Mesenteric fat pad (tissue), 1 donor: ENCODE measurements at regions not wholly inside any gene's neighbourhood (a gene's known extent, or its start where the extent isn't known, plus 50 kb on each side); places are given as distances from the start of the nearest gene placed in this dataset.

Experiments used
- DNase-seq: peaks from one replicate; pipeline ENCODE4 v3.0.0-alpha.2; 2020; ENCODE audit warnings: low spot score
- donor health status: DM: yes; HTN: yes; CAD: no.

DNA sequence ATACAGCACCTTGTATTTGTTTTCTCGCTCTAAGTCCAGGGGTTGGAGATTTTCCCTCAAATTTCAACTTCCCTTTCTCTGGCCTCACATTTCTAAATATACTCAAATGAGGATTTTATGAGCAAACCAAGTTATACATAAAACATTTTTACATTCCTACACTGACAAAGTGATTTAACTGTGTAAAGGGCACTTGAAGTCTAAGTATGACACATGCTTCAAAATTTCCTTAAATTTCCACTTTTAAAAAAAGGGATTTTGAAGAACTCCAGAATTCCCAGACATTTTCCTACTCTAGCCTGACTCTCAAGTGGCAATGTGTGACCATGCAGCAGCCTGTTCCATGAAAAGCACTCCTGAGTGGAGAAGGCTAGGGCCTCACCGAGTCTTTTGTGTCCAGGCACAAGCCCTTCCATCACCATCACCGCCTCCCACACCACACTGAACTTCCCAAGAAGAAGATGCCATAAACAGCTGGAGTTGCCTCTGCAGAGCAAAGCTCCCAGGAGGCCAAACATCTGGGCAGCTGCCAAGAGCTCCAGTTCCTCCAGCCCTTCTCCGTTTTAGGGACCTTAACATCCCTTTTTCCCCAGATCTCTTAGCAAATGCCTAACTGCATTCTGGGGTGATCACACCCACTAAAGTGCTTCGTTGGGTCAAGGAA lies 68.9 kb downstream of the NCR2 start:
- DNase-seq, result no peak

DNA sequence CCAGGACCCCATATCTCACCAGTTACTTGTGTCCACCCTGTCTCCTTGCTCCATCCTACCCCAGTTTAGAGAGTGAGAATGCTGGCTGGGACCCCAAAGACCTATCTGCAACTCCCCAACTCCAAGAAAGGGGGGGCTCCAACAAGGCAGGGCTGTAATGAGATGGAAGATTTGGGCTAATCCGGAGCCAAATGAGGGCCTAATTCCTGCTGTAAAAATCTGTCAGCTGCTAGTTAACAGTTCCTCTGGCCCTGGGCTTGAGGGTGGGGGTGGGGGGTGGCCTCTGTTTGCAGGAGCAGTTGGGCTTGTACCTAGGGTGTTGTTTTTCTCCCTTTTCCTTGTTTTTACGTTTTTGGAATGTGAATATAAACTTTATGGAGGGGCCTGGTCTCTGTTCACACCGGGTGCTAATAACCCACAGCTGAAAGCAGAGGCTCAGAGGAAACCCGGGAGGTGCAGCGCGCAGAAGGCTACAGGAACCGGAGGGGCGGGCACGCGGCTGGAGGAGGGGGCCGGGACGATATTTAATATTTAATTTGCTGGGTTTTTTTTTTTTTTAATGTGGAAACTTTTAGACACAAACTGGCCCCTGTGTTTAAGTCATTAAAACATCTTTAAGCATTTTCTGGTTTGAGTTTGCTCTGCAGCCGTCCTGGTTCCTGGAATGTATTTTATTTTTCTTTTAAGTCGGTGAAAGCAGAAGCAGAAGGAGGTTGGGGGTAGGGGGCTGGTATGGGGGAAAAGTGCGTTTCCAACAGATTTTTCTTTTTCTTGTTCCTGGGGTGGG lies 70.7 kb downstream of the NCR2 start:
- DNase-seq, result no peak

DNA sequence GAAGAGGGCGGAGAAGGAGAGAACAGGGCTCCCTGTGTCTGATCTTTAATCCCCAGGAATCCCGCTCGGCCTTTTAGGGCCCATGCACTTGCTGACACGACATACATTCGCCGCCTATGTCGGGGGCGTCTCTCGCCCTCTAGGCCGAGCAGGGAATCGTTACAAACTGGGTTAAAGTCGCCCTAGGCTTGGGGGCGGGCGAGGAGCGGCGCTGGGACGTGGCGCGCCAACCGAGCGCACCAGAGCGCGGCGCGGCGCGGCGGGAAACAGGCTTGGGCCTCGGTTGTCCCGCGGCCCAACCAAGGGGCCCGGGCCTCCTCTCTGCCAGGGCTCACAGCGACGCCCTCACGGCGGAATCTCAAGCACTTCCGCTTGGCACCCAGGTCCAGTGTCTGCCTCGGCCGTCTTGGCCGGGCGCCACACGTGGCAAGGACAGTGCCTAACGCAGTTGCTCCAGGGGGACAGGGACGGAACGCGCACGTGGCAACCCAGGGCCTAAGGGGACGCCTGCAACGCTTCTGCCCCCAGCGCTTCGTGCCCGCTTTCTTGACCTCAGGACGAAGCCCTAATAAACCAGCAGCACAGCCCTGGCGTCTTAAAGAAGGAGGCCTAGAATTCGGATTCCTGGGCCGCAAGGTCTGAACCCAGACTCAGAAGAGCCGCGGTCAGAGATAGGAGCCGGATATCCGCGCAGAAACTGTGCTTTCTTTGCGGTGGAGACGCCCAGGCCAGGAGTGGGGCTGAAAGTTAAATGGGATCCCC lies 71.5 kb downstream of the NCR2 start:
- DNase-seq, result no peak

DNA sequence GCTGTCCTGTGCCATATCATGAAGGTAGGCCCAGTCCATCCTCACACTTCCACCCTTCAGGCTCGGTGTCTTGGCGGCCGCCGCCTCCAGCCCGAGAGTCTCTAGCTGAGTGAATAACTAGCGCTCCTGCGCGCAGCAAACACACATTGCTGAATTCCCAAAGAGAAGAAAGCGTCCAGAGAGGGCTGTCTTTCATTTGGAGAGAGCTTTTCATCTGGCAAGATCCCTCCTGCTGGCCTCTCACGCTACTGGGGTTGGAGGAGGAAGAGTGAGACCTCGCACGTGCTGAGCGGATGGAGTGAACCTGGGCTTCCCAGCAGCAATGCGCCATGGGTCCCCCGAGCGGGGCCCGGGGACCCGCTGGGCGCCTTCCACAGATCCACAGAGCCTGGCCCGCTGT lies 73.2 kb downstream of the NCR2 start:
- no peak for DNase-seq

DNA sequence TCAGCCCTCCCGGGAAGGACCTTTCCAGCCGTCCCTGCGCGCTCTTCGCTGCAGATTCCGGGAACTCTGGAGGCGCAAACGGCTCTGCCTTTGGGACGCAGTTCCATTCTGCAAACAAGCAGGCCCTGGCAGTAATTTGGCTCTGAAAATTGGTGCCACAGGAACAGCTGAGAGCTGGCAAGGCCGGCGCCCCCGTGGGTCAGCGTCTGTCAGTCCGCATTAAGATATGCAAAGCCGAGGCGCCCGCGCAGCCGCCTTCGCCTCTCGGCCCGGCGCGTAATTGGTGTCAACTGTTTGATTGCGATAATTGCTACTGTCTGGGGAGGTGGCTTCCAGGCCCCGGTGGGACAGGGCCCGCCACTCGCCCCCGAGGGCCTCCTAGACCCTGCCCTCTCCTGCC lies 73.6 kb downstream of the NCR2 start:
- DNase-seq, result no peak

DNA sequence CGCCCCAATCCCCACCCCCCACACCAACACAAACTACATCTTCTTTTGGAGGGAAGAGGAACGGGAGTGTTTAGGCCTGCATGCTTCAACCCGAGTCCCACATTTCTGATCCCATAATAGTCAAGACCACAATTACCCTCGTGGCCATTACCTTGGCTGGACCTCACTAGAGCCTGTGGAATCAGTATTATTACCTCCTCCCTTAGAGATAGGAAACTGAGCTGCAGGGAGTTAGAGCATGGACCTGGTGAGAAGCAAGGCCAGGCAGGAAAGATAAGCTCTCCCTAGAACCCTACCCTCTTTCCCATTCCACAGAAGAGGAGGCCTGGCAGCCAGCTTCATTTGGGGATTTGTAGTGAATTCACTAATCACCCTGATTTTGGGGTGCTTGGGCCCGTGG lies 74.1 kb downstream of the NCR2 start:
- no peak for DNase-seq

DNA sequence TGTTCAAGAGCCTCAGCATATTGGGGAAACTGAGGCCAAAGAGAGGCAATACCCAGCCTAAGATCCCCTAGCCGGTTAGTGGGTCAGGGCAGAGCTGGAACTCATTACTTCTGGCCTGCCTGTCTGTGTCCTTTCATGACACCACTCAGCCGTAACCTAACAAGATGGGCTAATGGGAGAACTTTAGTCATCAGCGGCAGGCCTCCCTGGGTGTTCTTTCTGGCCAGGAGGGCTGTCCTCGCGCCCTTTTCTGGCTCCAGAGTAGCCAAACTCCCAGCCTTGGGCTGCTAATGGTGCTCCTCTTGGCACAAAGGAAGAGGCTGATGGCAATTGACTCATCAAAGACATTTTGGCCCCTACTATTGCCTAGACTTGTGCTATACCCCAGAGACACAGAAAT lies 76.6 kb downstream of the NCR2 start:
- no peak for DNase-seq

DNA sequence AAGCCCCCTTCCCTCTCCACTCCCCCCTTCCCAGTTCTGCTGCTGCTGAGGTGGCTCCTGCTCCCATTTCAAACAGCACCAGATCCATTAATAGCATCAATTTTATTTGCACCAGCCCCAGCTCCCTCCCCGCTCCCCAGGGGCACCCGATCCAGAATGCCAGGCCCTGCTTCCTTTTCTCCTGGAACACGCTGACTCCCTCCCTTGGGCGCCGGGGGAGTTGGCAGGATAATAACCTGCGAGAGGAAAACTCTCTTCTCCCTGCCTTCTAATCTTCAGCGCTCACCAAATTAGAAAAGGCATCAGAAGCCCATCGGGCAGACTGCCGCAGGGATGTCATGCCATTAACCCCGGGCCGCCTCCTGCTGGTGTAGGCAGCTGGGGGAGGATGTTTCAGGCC lies 77.8 kb downstream of the NCR2 start:
- no peak for DNase-seq

DNA sequence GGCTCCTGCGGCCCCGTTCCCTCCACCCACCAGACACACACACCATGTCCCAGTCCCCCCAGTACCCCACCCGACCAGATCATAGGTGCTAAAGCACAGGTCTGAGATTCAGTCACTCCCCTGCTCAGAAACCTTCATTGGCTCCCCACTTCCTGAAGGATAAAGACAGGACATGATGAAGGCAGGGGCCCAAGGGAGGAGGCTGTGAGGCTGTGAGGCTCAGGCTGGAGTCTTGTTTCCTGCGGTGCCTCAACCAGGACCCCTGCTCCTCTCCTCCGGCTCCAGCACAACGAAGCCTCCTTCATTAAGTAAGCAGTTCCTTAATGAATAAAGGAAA lies 81.1 kb downstream of the NCR2 start:
- DNase-seq, result no peak

DNA sequence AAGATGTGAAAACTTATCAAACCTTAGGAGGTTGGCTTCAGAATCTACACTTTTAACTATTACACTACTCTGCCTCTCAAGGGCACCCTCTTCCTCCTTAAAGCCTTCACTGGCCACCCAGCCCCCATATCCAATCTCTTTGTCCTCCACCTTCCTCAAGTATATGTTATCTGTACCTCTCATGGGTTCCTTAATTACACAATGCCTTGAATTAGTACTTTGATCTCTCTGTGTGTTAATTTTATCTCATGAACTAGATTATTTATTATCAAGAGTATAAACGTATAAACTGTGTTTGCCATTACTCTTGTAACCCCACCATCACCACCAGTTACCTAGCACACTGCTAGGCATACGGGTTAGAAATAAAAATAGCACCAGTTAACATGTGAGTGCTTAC lies 83.3 kb downstream of the NCR2 start:
- no peak for DNase-seq

DNA sequence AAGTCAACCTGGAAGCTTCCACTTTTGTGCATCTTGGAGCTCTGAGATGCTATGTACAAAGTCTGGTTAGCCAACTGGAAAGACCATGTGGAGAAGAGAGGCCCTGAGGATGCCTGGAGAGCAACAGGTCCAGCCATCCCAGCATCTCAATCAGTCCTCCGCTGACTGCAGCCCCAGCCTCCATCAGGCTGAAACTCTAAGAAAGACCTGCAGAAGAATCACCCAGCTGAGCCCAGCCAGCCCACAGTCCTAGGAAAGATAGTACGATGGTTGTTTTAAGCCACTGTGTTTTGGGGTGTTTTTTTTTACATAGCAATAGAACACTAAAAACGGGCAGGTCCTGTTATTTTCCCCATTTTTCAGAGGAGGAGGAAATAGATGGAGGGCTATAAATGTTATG lies 84.0 kb downstream of the NCR2 start:
- no peak for DNase-seq

DNA sequence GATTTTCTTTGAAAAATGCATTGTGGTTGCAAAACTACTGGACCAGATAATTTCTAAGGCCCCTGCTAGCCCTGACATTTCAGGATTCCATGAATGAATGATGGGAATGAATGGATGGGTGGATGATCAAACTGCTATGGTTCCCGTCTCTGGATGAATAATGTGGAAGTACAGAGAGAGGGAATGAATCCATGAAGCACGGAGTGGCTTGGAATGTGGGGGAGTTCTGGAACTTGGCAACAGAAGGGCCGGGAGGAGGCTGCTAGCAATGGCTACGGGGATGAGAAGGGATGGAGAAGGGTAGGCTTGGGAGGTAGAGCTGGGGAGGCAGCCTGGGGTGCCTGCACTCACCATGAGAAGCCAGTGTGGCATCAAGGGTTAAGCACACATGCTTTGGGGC lies 84.8 kb downstream of the NCR2 start:
- DNase-seq, result no peak

DNA sequence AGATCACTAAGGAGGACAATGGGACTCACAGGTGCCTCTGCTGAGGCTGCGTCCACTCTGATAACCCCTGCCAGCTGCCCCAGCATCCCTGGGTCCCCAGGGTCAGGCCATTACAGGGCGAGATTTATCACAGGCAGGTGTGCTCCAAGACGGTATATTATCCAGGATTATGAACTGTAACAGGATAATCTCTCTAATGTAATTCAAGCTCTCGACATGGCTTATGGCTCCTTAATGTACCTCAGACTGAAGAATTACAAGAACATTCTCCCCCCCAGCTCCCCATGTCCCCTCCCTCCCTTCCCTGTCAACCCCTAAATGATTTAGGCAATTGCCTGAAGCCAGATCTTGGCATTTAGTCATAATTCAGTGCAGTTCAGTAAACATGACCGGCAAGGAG lies 86.8 kb downstream of the NCR2 start:
- DNase-seq, result no peak

DNA sequence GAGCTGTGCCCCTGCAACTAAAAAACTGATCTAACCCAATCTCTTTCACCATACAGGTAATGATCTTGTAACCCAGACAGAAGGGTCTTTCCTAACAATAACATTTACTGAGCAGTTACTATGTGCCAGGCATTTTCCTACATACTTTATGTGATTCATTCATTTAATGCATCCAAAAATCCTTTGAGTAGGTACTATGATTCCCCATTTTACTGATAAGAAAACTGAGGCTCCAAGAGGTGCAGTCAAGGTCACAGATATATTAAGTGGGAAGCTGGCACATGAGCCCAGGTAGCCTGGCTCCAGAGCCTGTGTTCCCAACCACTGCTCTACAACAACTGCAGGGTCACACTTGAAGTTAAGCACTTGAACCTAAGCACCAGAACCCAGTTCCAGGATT lies 87.6 kb downstream of the NCR2 start:
- no peak for DNase-seq

DNA sequence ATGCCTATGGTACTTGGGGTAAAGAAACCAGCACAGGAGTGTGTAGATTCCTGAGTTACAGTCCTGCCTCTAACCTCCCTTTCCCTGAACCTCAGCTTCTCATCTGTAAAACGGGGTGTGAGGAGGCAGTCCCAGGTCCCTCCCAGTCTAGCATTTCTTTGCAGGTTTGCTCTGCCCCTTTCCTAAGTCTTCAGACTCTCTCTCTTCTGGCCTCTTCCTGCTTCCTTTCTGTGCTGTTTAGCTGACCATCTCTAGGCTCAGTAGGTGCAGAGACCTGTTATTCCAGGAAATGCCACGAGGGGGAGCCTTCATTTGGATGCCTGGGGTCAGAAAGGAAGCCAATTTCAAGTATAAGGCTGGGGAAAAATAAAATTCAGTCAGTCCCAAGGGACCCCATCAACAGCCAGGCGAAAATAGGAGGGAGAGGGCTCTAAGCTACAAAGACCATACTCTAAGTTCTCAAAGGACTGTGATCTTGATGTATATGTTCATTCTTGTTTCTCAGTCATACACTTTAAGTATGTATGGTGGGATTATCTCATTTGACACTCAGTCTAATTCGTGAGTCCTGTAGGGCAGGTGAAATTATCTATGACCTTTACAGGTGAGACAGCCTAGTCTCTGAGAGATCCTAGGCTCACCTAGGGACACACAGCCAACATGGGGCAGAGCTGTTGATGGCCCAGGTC lies 89.1 kb downstream of the NCR2 start:
- no peak for DNase-seq

DNA sequence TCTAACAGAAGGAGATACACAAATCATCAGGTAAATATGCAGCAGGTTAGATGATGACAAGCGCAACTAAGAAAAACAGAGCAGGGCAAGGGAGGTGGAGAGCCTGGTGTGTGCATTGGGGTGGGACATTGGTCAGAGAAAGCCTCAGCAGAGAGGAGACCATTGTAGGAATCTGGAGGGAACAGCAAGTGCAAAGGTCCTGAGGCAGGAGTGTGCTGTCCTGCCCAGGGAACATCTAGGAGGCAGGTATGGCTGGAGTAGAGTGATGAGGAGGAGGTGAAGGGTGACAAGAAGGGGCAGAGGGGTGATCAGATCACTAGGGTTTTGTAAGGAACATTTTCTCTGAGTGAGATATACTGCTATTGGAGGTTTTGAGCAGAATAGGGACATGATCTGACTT lies 90.1 kb downstream of the NCR2 start:
- DNase-seq, result no peak

DNA sequence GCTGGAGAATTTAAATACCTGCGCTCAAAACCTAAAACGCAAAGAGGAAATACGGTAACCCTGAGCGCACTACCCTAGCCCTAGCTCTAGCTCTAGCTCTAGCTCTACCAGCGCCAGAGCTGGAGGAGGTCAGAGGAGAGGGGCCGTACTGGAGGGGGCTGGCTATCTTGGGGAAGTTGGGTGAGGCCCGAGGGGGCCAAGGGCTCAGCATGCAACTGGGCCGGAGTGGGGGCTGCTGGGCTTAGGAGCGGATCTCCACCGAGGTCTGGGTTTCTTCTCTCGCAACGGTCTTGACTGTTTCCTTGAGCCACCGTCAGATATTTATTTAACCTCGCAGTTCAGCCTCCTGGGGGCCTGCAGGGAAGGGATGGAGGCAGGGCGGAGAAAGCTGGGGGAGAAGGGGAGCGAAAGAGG lies 91.0 kb downstream of the NCR2 start:
- DNase-seq, result no peak

DNA sequence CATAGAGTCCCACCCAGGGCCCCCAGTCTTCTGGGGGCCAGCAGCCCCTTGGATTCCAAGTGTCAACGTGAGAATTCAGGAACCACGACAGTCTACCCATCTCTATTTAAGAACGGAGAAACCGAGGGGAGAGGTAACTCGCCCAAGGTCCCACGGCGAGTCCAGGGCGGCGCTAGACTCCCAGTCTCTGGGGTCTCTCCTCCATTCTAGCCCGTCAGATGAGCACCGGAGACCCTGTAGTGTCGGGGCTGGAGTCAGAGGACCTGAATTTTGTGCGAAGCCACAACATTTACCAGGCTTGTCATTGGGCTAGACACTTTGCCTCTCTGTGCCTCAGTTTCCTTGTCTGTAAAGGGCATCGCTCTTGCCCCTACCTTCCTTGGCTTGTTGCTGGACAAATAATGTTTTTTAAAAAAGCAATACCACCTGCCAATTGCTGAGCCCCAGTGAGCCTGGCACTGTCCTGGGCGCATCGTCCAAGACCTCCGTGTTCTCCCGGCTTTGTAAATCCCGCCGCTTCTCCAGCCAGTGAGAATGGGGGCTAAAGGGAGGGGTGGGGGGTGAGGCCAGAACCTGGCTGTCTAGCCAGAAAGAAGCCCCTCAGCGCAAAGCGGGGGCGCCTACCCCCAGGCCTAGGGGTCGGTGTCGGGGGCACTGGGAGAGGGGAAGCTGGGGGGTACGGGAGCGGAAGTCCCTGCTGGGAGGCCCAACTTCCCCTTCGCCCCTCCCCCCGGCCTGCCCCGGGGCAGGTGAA lies 91.7 kb downstream of the NCR2 start:
- no peak for DNase-seq

DNA sequence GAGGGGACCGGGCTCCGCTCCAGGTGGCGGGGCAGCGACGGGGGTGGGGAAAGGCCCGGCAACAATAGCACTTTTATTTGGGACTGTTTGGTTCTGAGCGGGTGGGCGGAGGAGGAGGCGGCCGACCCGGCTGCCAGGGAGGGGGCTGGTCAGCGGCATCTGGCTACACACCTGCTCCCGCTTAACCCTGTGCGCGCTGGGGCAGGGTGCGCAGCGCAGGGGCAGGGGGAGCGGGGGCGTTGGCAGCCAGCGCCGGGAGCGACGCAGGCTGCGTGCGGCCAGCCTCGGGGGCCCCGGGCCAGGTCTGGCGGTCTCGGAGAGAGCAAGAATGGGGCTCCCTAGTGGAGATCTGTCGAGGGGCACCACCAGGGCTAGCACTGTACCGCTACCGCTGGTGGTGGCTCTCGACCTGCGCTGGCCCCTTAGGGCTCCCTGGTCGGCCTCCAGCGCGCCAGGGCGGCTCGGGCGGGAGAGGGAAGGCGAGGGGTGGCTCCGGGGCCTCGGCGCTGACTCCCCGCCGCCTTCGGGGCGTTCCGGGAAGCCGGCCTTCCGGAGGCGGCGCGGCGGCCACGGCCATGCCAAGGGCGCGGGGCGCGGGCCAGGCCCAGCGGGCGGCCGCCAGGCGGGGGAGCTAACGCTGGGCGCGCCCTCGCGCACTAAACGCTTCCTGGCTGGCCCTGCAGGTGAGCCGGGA lies 92.4 kb downstream of the NCR2 start:
- no peak for DNase-seq

DNA sequence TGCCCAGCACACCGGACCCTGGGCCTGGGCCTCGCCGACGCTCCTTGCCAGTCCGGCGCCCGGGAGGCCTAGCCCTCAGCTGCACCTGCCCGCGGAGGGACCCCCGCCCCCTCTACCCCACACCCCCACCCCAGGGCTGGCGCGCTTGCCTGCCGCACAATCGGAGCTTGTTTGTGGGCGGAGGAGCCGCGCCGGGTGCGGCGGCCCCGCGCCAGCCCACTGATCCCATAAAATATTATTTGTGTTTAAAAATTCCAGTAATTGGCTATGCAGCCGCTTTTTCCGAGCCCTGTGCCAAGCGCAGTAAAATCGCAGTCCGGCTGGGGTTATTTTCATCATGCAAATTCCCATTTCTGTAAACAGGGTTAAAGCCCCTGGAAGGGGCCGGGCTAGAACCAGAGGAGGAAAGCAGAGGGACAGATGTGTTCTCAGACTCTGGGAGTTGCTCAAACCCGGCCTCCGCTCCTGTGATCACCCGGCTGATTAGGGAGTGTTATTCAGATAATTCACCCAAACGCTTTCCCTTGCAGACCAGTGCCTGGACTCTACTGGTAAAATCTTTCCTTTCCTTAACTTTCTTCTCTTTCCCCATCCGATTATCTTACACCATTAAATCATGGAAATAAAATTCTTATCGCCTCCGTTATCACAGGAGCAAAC lies 93.1 kb downstream of the NCR2 start:
- DNase-seq, result no peak
